ENCODE measurements at regions not wholly inside any gene's neighbourhood (a gene's known extent, or its start where the extent isn't known, plus 50 kb on each side); places are given as distances from the start of the nearest gene placed in this dataset.

DNA sequence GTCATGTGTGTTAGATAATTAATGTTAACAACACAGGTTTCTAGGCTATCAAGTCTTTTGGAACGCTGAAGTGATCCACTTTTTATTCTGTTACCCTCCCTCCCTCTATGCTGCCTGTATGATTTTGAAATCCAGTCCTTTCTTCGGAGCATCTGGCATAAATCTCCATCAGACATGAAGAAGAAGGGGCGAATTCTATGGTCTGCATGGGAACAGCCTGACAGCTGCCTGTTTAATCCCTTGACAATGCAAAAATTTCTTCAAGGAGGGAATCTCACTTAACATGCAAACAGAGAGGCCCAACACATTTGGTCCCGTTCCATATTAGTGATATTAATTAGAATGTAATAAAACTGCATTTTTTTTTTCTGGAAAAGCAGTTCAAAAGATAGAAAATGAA, 145.2 kb downstream of the VGLL3 start (continued):
- TF ChIP-seq, protein P1, sequence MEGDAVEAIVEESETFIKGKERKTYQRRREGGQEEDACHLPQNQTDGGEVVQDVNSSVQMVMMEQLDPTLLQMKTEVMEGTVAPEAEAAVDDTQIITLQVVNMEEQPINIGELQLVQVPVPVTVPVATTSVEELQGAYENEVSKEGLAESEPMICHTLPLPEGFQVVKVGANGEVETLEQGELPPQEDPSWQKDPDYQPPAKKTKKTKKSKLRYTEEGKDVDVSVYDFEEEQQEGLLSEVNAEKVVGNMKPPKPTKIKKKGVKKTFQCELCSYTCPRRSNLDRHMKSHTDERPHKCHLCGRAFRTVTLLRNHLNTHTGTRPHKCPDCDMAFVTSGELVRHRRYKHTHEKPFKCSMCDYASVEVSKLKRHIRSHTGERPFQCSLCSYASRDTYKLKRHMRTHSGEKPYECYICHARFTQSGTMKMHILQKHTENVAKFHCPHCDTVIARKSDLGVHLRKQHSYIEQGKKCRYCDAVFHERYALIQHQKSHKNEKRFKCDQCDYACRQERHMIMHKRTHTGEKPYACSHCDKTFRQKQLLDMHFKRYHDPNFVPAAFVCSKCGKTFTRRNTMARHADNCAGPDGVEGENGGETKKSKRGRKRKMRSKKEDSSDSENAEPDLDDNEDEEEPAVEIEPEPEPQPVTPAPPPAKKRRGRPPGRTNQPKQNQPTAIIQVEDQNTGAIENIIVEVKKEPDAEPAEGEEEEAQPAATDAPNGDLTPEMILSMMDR (IDR thresholded peaks at IDR 0.05) = no peak
- TF ChIP-seq OVOL2 (CRISPR knock-in tag; IDR thresholded peaks at IDR 0.05; ENCODE audit: borderline replicate concordance) (no peak), RELA (CRISPR knock-in tag; IDR thresholded peaks at IDR 0.05; ENCODE audit: borderline replicate concordance) (no peak), SOX15 (CRISPR knock-in tag; IDR thresholded peaks at IDR 0.05) (no peak), NFYB (CRISPR knock-in tag; conservative IDR thresholded peaks at IDR 0.05; ENCODE audit: low read depth) (no peak)
- TF ChIP-seq, protein P2, sequence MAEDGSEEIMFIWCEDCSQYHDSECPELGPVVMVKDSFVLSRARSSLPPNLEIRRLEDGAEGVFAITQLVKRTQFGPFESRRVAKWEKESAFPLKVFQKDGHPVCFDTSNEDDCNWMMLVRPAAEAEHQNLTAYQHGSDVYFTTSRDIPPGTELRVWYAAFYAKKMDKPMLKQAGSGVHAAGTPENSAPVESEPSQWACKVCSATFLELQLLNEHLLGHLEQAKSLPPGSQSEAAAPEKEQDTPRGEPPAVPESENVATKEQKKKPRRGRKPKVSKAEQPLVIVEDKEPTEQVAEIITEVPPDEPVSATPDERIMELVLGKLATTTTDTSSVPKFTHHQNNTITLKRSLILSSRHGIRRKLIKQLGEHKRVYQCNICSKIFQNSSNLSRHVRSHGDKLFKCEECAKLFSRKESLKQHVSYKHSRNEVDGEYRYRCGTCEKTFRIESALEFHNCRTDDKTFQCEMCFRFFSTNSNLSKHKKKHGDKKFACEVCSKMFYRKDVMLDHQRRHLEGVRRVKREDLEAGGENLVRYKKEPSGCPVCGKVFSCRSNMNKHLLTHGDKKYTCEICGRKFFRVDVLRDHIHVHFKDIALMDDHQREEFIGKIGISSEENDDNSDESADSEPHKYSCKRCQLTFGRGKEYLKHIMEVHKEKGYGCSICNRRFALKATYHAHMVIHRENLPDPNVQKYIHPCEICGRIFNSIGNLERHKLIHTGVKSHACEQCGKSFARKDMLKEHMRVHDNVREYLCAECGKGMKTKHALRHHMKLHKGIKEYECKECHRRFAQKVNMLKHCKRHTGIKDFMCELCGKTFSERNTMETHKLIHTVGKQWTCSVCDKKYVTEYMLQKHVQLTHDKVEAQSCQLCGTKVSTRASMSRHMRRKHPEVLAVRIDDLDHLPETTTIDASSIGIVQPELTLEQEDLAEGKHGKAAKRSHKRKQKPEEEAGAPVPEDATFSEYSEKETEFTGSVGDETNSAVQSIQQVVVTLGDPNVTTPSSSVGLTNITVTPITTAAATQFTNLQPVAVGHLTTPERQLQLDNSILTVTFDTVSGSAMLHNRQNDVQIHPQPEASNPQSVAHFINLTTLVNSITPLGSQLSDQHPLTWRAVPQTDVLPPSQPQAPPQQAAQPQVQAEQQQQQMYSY (CRISPR knock-in tag; IDR thresholded peaks at IDR 0.05) = no peak

DNA sequence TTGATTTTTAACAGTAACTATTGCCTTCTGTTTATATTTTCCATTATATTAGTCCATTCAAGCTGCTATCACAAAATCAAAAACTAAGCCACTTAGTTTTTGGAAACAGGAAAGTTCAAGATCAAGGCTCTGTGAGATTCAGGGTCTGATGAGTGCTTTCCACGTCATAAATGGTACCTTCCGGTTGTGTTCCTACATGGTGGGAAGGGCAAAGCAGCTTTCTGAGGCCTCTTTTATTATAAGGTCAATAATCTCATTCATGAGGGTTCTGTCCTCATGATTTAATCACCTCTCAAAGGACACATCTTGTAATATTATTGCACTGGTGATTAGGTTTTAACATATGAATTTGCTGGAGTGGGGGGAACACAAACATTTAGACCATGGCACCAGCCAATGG, 152.0 kb downstream of the VGLL3 start:
- H3K9me3 Mint-ChIP-seq = peaks cover 3% of the 10 kb centered on the region; the same call in 1 of the 2 replicates
- ChIA-PET POLR2A (no interaction called here), CTCF (no interaction called here)
- H3K27ac Mint-ChIP-seq = no peak overlapping the region
- H3K4me3 Mint-ChIP-seq = no peak overlapping the region
- TF ChIP-seq, protein P3, sequence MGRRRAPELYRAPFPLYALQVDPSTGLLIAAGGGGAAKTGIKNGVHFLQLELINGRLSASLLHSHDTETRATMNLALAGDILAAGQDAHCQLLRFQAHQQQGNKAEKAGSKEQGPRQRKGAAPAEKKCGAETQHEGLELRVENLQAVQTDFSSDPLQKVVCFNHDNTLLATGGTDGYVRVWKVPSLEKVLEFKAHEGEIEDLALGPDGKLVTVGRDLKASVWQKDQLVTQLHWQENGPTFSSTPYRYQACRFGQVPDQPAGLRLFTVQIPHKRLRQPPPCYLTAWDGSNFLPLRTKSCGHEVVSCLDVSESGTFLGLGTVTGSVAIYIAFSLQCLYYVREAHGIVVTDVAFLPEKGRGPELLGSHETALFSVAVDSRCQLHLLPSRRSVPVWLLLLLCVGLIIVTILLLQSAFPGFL (CRISPR knock-in tag; IDR thresholded peaks at IDR 0.05; ENCODE audit: borderline replicate concordance) = no peak
- TF ChIP-seq ZNF317 (CRISPR knock-in tag; IDR thresholded peaks at IDR 0.05; ENCODE audit: borderline replicate concordance, low read depth) (no peak), TEAD4 (CRISPR knock-in tag; IDR thresholded peaks at IDR 0.05) (no peak), CREM (CRISPR knock-in tag; IDR thresholded peaks at IDR 0.05) (no peak), NFYB (CRISPR knock-in tag; conservative IDR thresholded peaks at IDR 0.05; ENCODE audit: low read depth) (no peak), FOXP1 (CRISPR knock-in tag; IDR thresholded peaks at IDR 0.05; ENCODE audit: borderline replicate concordance) (no peak), ZNF423 (CRISPR knock-in tag; IDR thresholded peaks at IDR 0.05) (no peak), SMAD3 (CRISPR knock-in tag; IDR thresholded peaks at IDR 0.05; ENCODE audit: borderline replicate concordance) (no peak), ATF1 (CRISPR knock-in tag; IDR thresholded peaks at IDR 0.05) (no peak), NFE2L1 (CRISPR knock-in tag; IDR thresholded peaks at IDR 0.05) (no peak), ZNF121 (CRISPR knock-in tag; IDR thresholded peaks at IDR 0.05) (no peak), ZNF232 (CRISPR knock-in tag; IDR thresholded peaks at IDR 0.05) (no peak), ETV6 (CRISPR knock-in tag; IDR thresholded peaks at IDR 0.05) (no peak), OVOL2 (CRISPR knock-in tag; IDR thresholded peaks at IDR 0.05; ENCODE audit: borderline replicate concordance) (no peak)
- TF ChIP-seq, protein P4, sequence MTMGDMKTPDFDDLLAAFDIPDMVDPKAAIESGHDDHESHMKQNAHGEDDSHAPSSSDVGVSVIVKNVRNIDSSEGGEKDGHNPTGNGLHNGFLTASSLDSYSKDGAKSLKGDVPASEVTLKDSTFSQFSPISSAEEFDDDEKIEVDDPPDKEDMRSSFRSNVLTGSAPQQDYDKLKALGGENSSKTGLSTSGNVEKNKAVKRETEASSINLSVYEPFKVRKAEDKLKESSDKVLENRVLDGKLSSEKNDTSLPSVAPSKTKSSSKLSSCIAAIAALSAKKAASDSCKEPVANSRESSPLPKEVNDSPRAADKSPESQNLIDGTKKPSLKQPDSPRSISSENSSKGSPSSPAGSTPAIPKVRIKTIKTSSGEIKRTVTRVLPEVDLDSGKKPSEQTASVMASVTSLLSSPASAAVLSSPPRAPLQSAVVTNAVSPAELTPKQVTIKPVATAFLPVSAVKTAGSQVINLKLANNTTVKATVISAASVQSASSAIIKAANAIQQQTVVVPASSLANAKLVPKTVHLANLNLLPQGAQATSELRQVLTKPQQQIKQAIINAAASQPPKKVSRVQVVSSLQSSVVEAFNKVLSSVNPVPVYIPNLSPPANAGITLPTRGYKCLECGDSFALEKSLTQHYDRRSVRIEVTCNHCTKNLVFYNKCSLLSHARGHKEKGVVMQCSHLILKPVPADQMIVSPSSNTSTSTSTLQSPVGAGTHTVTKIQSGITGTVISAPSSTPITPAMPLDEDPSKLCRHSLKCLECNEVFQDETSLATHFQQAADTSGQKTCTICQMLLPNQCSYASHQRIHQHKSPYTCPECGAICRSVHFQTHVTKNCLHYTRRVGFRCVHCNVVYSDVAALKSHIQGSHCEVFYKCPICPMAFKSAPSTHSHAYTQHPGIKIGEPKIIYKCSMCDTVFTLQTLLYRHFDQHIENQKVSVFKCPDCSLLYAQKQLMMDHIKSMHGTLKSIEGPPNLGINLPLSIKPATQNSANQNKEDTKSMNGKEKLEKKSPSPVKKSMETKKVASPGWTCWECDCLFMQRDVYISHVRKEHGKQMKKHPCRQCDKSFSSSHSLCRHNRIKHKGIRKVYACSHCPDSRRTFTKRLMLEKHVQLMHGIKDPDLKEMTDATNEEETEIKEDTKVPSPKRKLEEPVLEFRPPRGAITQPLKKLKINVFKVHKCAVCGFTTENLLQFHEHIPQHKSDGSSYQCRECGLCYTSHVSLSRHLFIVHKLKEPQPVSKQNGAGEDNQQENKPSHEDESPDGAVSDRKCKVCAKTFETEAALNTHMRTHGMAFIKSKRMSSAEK (CRISPR knock-in tag; IDR thresholded peaks at IDR 0.05; ENCODE audit: borderline replicate concordance) = no peak
- TF ChIP-seq, protein P5, sequence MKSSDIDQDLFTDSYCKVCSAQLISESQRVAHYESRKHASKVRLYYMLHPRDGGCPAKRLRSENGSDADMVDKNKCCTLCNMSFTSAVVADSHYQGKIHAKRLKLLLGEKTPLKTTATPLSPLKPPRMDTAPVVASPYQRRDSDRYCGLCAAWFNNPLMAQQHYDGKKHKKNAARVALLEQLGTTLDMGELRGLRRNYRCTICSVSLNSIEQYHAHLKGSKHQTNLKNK (CRISPR knock-in tag; IDR thresholded peaks at IDR 0.05) = no peak
- TF ChIP-seq, protein P6, sequence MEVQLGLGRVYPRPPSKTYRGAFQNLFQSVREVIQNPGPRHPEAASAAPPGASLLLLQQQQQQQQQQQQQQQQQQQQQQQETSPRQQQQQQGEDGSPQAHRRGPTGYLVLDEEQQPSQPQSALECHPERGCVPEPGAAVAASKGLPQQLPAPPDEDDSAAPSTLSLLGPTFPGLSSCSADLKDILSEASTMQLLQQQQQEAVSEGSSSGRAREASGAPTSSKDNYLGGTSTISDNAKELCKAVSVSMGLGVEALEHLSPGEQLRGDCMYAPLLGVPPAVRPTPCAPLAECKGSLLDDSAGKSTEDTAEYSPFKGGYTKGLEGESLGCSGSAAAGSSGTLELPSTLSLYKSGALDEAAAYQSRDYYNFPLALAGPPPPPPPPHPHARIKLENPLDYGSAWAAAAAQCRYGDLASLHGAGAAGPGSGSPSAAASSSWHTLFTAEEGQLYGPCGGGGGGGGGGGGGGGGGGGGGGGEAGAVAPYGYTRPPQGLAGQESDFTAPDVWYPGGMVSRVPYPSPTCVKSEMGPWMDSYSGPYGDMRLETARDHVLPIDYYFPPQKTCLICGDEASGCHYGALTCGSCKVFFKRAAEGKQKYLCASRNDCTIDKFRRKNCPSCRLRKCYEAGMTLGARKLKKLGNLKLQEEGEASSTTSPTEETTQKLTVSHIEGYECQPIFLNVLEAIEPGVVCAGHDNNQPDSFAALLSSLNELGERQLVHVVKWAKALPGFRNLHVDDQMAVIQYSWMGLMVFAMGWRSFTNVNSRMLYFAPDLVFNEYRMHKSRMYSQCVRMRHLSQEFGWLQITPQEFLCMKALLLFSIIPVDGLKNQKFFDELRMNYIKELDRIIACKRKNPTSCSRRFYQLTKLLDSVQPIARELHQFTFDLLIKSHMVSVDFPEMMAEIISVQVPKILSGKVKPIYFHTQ (CRISPR knock-in tag; IDR thresholded peaks at IDR 0.05) = no peak
- H3K27me3 Mint-ChIP-seq (ENCODE audit: low read depth) = no peaks in the 10 kb centered on the region
- H3K36me3 Mint-ChIP-seq = no peaks in the 10 kb centered on the region
- peaks cover 4% of the 10 kb centered on the region; the same call in 1 of the 2 replicates for H3K4me1 Mint-ChIP-seq
- DNase-seq (ENCODE audit: low spot score) (no peak), ATAC-seq (no peak)

All from WTC11 (cell line).